IMR-90 (cell line): ENCODE measurements at regions not wholly inside any gene's neighbourhood (a gene's known extent, or its start where the extent isn't known, plus 50 kb on each side); places are given as distances from the start of the nearest gene placed in this dataset.
"Not testable (repeated sequence)": the region's sequence is repeated elsewhere in the genome, so short reads cannot be mapped to it uniquely, and the experiment has no call there.

Source experiments
- ATAC-seq: fragments of 200-7000 bp; cut with Tn5 transposase; 2 replicates; pipeline ENCODE4 v1.9.1; 2020; ENCODE audit warnings: low read depth, mild to moderate bottlenecking, moderate library complexity
- BruUV-seq: library from RNA; stranded (reverse); fragments of 400-500 nt; replicated peaks from 2 replicates; lab custom pipeline; 2021; lab: Mats Ljungman, UMichigan
- CTCF ChIA-PET: fragments of 300-600 bp; formaldehyde crosslinking; extraction: SDS; loops from one replicate; lab custom pipeline; 2021; ENCODE audit warnings: antibody characterized with exemption; lab: Yijun Ruan, JAX
- POLR2A ChIA-PET: fragments of 300-600 bp; sonication (Branson Sonifier 250); formaldehyde crosslinking; loops from one replicate; lab custom pipeline; 2022; ENCODE audit warnings: antibody characterized with exemption; ENCODE audit not compliant: unreplicated experiment; lab: Charles Lee
- DNase-seq: peaks from one replicate; pipeline ENCODE4 v3.0.0; 2013
- H2AFZ ChIP-seq: replicated peaks from 2 replicates; pipeline ENCODE3; 2013; ENCODE audit warnings: low read length, mild to moderate bottlenecking; ENCODE audit not compliant: poor library complexity
- H2AK5ac ChIP-seq: 2 replicates; pipeline ENCODE4 v1.6.1; 2013; ENCODE audit warnings: low read depth, low read length, inconsistent platforms
- H2AK9ac ChIP-seq: replicated peaks from 2 replicates; pipeline ENCODE3; 2013; ENCODE audit warnings: mild to moderate bottlenecking, low read depth, low read length, moderate library complexity; ENCODE audit not compliant: poor library complexity
- H2BK120ac ChIP-seq: 2 replicates; pipeline ENCODE4 v1.6.1; 2013; ENCODE audit warnings: low read depth, low read length, inconsistent platforms
- H2BK15ac ChIP-seq: 3 replicates; pipeline ENCODE4 v1.6.1; 2013; ENCODE audit warnings: low read depth, low read length, inconsistent platforms
- H2BK20ac ChIP-seq: 2 replicates; pipeline ENCODE4 v1.6.1; 2013; ENCODE audit warnings: low read depth, mild to moderate bottlenecking, inconsistent platforms, low read length, moderate library complexity
- H2BK5ac ChIP-seq: 2 replicates; pipeline ENCODE4 v1.6.1; 2013; ENCODE audit warnings: mild to moderate bottlenecking, low read depth, low read length, inconsistent platforms; ENCODE audit not compliant: poor library complexity, severe bottlenecking
- H3K14ac ChIP-seq: replicated peaks from 2 replicates; pipeline ENCODE4 v1.6.1; 2013; ENCODE audit warnings: low read depth, low read length, inconsistent platforms
- H3K18ac ChIP-seq: 2 replicates; pipeline ENCODE4 v1.6.1; 2013; ENCODE audit warnings: low read depth, low read length, control low read depth
- H3K23ac ChIP-seq: 2 replicates; pipeline ENCODE4 v1.6.1; 2013; ENCODE audit warnings: low read depth, low read length, inconsistent platforms
- H3K27ac ChIP-seq: 2 replicates; pipeline ENCODE4 v1.5.1; 2013; ENCODE audit warnings: mild to moderate bottlenecking, control low read depth, low read length; ENCODE audit not compliant: insufficient read depth
- H3K27me3 ChIP-seq: 2 replicates; pipeline ENCODE4 v1.6.1; 2013; ENCODE audit warnings: low read length; ENCODE audit not compliant: control insufficient read depth, insufficient read depth
- H3K36me3 ChIP-seq: 2 replicates; pipeline ENCODE4 v1.6.1; 2013; ENCODE audit warnings: low read length, mixed read lengths; ENCODE audit not compliant: control insufficient read depth, insufficient read depth
- H3K4ac ChIP-seq: 2 replicates; pipeline ENCODE4 v1.6.1; 2013; ENCODE audit warnings: low read depth, low read length, inconsistent platforms
- H3K4me1 ChIP-seq: 2 replicates; pipeline ENCODE4 v1.6.1; 2013; ENCODE audit warnings: low read length, mixed read lengths; ENCODE audit not compliant: control insufficient read depth, insufficient read depth
- H3K4me2 ChIP-seq: 2 replicates; pipeline ENCODE4 v1.6.1; 2013; ENCODE audit warnings: low read depth, mild to moderate bottlenecking, control low read depth, low read length, moderate library complexity
- H3K4me3 ChIP-seq: 2 replicates; pipeline ENCODE4 v1.5.1; 2013; ENCODE audit warnings: low read depth, mild to moderate bottlenecking, control low read depth, low read length, moderate library complexity; ENCODE audit not compliant: insufficient read depth
- H3K56ac ChIP-seq: 2 replicates; pipeline ENCODE4 v1.6.1; 2013; ENCODE audit warnings: low read length, inconsistent platforms; ENCODE audit not compliant: insufficient read depth; ENCODE audit errors: extremely low read depth
- H3K79me1 ChIP-seq, 2 experiments: 2 replicates each; pipeline ENCODE4 v1.6.1; 2013; ENCODE audit warnings: low read length in 2 of 2, inconsistent platforms in 1 of 2, low read depth in 1 of 2
- H3K9ac ChIP-seq: 2 replicates; pipeline ENCODE4 v1.6.1; 2013; ENCODE audit warnings: low read depth, low read length, control low read depth
- H3K9me1 ChIP-seq: 2 replicates; pipeline ENCODE4 v1.6.1; 2013; ENCODE audit warnings: low read length, inconsistent platforms; ENCODE audit not compliant: insufficient read depth
- H3K9me3 ChIP-seq: 2 replicates; pipeline ENCODE4 v1.6.1; 2013; ENCODE audit warnings: low read length; ENCODE audit not compliant: control insufficient read depth, insufficient read depth
- H4K20me1 ChIP-seq: 2 replicates; pipeline ENCODE4 v1.6.1; 2013; ENCODE audit warnings: low read length, inconsistent platforms; ENCODE audit not compliant: insufficient read depth
- H4K5ac ChIP-seq: 2 replicates; pipeline ENCODE4 v1.6.1; 2013; ENCODE audit warnings: mild to moderate bottlenecking, low read depth, low read length, control low read depth
- H4K8ac ChIP-seq, 2 experiments: 2 replicates each; pipeline ENCODE4 v1.6.1; 2013; ENCODE audit warnings: low read depth in 2 of 2, low read length in 2 of 2, control low read depth in 1 of 2, inconsistent platforms in 1 of 2
- H4K91ac ChIP-seq: 2 replicates; pipeline ENCODE4 v1.6.1; 2013; ENCODE audit warnings: low read depth, low read length, inconsistent platforms; ENCODE audit not compliant: insufficient read depth
- WGBS, 2 experiments: methylation state at CpG; one replicate each; pipeline versions ENCODE4 v1.1.5 to v1.1.7; 2013; ENCODE audit warnings: missing lambda C conversion rate in 2 of 2; ENCODE audit not compliant: insufficient read length in 1 of 2; ENCODE audit errors: extremely low coverage in 2 of 2; 5-methylcytosine and 5-hydroxymethylcytosine counted together
- dilution Hi-C: fragments of 300-500 bp; cut with HindIII; formaldehyde crosslinking; loops from one replicate; pipeline ENCODE4 v1.14.3; 2018; ENCODE audit warnings: low sequenced_read_pairs; ENCODE audit not compliant: unreplicated experiment
- in situ Hi-C: fragments of 300-500 bp; cut with MboI; formaldehyde crosslinking; loops from 3 replicates; pipeline ENCODE4 v1.14.3; 2019; ENCODE audit warnings: low sequenced_read_pairs, inconsistent platforms, mixed read lengths
- intact Hi-C: fragments of 100-400 bp; cut with micrococcal nuclease; formaldehyde crosslinking; loops from 2 replicates; pipeline ENCODE4 v1.10.0; 2022

- H3K9me3 ChIP-seq, H2AFZ ChIP-seq, H2BK20ac ChIP-seq, BruUV-seq, H3K4me1 ChIP-seq, H3K4me3 ChIP-seq, dilution Hi-C loops, H2AK5ac ChIP-seq, H4K8ac ChIP-seq, H2BK5ac ChIP-seq, POLR2A ChIA-PET, H3K9me1 ChIP-seq, in situ Hi-C loops, DNase-seq, H3K56ac ChIP-seq, H3K14ac ChIP-seq, H3K23ac ChIP-seq, ATAC-seq, H3K4me2 ChIP-seq, H4K5ac ChIP-seq, H2AK9ac ChIP-seq, intact Hi-C loops, H4K20me1 ChIP-seq, H3K27me3 ChIP-seq, H3K4ac ChIP-seq, H3K36me3 ChIP-seq, H3K9ac ChIP-seq, H2BK120ac ChIP-seq, CTCF ChIA-PET, H3K79me1 ChIP-seq, H2BK15ac ChIP-seq, H3K18ac ChIP-seq, H4K91ac ChIP-seq, H3K27ac ChIP-seq: not testable (repeated sequence)
- no CpG with 5 or more reads among the region's 2 CpGs for WGBS, 2 experiments
Measured at GRCh38 chr5:20735715-20736114, 747.7 kb upstream of the CDH18 start.

DNA sequence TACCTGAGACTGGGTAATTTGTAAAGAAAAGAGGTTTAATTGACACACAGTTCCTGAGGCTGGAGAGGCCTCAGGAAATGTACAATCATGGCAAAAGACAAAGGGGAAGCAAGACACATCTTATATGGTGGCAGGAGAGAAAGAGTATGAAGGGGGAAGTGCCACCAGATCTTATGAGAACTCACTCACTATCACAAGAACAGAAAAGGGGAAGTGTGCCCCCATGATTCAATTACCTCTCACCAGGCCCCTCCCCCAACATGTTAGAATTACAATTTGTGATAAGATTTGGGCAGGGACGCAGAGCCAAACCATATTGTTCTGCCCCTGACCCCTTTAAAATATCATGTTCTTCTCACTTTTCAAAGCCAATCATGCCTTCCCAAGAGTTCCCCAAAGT is 744.2 kb upstream of the CDH18 start:
- H3K79me1 ChIP-seq, H2AK9ac ChIP-seq, H4K91ac ChIP-seq, H2AFZ ChIP-seq, H3K27me3 ChIP-seq, H3K18ac ChIP-seq, BruUV-seq, CTCF ChIA-PET, H3K4me2 ChIP-seq, POLR2A ChIA-PET, intact Hi-C loops, H2BK15ac ChIP-seq, H4K20me1 ChIP-seq, H4K8ac ChIP-seq, ATAC-seq, H3K27ac ChIP-seq, H2BK5ac ChIP-seq, H3K4me1 ChIP-seq, in situ Hi-C loops, dilution Hi-C loops, H3K9ac ChIP-seq, H3K36me3 ChIP-seq, H2AK5ac ChIP-seq, H4K5ac ChIP-seq, H2BK120ac ChIP-seq, H3K4me3 ChIP-seq, DNase-seq, H2BK20ac ChIP-seq, H3K23ac ChIP-seq, H3K9me3 ChIP-seq, H3K4ac ChIP-seq, H3K56ac ChIP-seq, H3K9me1 ChIP-seq, H3K14ac ChIP-seq: not testable (repeated sequence)
- WGBS, 2 experiments: no CpG with 5 or more reads among the region's 1 CpG
